ENCODE measurements at regions not wholly inside any gene's neighbourhood (a gene's known extent, or its start where the extent isn't known, plus 50 kb on each side); places are given as distances from the start of the nearest gene placed in this dataset.
A peak's percentile ranks its signal among the peaks of the same experiment; 100 is the strongest.

- no peak for DNase-seq (ENCODE audit: low read depth in 4 of 4, low spot score in 2 of 4)
Measured at GRCh38 chr11:121950160-121950559, 165.9 kb downstream of the BLID start.

- DNase-seq (ENCODE audit: low read depth in 4 of 4, low spot score in 2 of 4): no peak
Measured at GRCh38 chr11:121946514-121946913, 169.5 kb downstream of the BLID start.

- no peak for DNase-seq (ENCODE audit: low read depth in 4 of 4, low spot score in 2 of 4)
Measured at GRCh38 chr11:121944556-121945230, 171.3 kb downstream of the BLID start.

- DNase-seq (ENCODE audit: low read depth in 4 of 4, low spot score in 2 of 4): no peak
Measured at GRCh38 chr11:121938076-121938475, 177.9 kb downstream of the BLID start.

DNA sequence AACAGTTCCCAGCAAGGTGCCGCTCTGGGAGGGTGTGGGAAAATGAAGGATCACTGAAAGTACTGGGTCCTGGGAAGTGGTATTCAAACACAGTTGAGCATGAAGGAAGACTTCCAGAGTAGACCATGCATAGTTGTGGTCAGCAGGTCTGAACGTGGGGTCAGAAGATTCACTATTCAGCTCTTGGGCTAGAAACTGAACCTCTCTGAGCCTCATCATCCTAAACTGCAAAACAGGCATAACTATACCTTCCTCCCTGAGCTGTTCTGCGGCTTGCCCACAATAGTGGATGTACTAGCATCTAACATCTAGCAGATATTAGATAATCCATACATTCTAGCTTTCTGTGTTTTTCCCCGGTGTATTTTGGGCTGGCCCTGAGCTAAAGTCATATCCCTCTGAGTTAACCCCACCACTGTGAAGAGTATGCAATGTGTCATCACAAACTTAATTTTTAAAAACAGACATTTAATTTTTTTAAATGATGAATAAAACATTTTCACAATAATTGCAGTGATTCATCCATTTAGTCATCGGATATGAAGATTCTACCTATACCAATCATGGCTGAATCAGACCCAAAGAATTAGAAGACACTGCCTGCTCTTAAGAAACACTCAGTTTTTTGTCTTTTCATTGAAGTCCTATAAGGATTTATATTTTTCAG lies 179.1 kb downstream of the BLID start:
- DNase-seq (ENCODE audit: low read depth in 4 of 4, low spot score in 2 of 4): no peak

GRCh38 chr11:121936370-121936769 lies 179.6 kb downstream of the BLID start:
- no peak for DNase-seq (ENCODE audit: low read depth in 4 of 4, low spot score in 2 of 4)

DNA sequence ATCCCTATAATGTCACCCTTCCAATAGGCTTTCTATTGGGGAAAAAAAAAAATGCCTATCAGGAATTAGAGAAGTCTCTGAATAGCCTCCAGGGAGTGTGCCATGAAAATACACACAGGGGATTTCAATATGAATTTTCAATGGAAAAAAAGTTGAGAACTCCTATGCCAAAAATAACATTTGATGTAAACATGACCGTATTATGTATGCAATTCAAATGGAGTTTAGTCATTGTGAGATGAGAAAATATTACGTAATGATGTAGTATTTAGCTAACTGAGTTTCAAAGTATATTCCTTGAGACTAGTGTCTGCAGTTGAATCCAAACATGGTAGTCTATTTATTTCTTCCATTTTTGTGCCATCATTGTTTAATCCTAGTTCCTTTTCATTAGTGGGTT lies 182.3 kb downstream of the BLID start:
- DNase-seq (ENCODE audit: low read depth in 4 of 4, low spot score in 2 of 4): no peak

DNA sequence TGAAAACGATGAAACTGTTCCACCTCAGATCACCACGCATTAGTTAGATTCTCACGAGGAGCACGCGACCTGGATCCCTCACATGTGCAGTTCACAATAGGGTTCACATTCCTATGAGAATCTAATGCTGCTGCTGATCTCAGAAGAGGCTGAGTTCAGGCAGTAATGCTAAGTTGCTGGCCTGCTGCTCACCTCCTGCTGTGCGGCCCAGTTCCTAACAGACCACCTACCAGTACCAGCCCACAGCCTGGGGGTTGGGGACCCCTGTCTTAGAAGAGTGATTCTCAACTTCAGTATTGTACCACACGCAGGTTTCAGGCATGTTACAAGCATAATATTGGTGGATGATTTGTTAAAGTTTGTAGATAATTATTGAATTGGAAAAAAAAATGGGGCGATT lies 182.7 kb downstream of the BLID start:
- no peak for DNase-seq (ENCODE audit: low read depth in 4 of 4, low spot score in 2 of 4)

DNA sequence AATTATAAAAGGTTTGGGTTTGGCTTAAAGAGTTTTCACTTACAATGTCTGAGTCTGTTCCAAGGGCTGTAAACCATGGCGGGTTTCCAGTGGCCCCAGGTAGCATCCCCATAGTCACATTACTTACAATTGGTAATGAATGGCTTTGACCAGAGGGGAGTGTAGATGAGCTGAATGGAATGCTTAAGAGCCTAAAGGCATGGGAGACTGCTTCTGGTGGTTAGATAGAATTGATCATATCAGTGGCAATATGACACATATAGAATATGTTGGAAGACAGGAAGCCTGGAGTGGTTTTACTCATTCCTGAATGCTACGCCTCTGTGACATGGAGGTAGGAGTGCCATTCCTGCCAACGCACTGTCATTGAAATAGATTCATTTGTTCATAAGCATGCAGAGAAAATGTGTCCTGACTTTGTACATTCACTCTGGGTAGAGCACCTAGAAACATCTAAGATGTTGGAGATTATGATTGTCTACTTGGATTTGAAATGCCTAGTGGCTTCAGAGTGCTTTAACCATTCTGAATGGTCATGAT lies 183.3 kb downstream of the BLID start:
- no peak for DNase-seq (ENCODE audit: low read depth in 4 of 4, low spot score in 2 of 4)

DNA sequence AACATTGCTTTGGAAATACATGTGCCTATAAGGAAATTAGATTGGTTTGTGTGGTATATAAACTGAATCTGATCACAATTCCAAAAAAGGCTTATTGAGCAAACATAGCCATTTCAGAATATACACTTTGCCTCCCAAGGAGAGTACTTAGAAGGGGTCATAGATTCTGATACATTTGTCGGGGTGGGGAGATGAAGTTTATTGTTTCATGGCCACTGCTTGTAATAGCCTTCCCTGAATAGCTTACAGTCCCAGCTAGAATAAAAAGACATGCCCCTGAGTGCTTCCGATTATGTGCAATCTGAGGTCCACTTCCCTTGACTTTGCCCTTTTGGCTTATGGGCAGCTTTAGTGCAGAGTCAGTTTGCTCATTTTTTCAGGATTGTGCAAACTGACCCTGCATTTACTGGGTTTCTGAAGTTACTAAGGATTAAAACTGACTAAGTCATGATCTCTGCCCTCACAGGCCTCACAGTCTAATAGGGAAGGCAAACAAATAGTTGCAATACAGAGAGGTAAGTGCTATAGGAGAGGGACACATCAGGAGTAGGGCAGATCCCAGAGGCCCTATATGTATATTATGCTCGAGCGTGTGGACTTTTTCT lies 184.2 kb downstream of the BLID start:
- no peak for DNase-seq (ENCODE audit: low read depth in 4 of 4, low spot score in 2 of 4)

GRCh38 chr11:121931121-121931520 lies 184.9 kb downstream of the BLID start:
- no peak for DNase-seq (ENCODE audit: low read depth in 4 of 4, low spot score in 2 of 4)

DNA sequence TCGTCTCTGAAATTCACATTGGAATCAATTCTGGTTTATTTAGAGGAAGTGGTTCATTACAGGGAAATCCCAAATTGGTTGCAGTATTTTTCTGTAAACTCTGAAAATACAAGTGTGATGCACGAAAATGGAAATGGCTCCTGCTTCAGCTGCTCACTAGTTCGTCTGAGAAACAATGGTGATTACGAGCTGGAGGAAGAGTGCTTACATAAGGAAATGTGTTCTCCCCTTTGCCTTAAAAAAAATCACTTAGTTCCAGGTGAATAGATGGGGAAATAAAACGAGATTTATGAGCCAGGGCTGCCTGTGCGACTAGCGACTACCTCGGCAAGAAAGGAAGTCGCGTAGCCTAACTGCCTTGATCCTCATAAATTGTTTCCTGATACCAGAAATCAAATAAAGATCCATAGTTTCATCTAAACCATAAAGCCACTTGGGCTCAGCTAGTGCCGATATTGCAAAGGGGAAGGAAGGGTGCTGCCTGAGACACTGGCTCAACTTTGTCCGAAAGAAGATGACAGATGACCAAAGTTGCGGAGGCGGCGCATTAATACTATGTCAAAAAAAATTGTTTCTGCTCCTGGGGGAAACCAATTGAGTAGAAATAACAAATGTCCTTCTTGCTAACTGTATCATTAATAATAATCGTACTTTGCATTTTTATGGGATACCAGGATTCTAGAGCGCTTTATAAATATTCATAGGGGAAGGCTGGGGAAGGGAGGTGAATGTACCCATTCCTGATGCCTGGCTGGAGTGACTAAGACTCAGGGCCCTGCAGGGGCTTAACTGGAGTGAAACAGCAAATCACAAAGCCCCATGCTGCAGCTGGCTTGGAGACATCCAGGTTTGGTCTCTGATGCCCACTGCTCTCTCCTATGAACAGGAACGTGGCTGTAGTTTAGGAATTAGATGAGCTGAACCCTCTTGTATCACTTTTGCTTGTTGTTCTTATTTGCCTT lies 185.7 kb downstream of the BLID start:
- peak; percentile 64 to 87 (median 74) for DNase-seq (ENCODE audit: low read depth in 4 of 4, low spot score in 2 of 4)

GRCh38 chr11:121929581-121929980 lies 186.4 kb downstream of the BLID start:
- DNase-seq (ENCODE audit: low read depth in 4 of 4, low spot score in 2 of 4): peak; percentile 26 to 79 (median 56)

DNA sequence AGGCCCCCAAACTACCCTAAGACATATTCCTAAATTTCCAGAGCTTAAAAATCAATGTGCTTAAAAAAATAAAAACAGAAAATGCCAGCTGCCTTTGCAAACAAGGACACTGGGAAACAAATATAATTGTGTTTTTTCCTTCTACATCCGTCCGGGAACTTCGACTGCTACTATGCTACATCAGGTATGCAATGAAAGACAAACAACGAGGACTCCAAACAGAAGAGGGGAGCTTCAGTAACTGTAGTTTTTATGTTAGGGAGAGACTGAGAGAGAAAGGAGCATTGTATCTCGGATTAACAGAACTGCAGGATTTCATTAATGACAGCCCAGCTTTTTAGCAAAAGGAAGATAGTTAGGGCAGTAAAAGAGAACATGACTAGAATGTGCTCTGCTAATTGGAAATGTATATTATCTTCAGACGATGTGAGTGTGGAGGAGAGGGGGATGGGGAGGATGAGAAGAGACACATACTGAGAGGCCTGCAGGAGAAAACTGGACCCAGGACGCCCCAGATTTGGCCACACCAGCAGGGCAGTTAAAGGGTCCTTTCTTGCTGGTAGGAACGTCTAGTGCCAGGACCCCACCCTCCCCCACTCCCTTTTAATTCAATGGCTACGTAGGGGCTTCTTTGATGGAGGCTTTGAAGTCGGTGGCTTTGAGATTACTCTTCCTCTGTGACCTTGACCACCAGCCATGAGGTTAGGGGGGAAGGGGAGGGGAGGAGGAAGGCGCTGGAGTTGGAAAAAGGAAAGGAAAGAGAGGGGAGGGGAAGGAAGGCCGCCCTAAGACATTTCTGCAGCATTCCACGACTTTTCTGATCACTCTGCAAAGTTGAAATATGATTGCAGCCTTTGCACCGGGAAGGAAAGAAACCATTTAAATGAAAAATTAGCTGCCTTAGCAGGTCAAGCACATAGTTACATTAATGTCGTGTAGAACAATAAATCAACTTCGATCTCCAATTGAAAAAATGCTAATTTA lies 187.1 kb downstream of the BLID start:
- peak; percentile 23 to 55 (median 37) for DNase-seq (ENCODE audit: low read depth in 4 of 4, low spot score in 2 of 4)

DNA sequence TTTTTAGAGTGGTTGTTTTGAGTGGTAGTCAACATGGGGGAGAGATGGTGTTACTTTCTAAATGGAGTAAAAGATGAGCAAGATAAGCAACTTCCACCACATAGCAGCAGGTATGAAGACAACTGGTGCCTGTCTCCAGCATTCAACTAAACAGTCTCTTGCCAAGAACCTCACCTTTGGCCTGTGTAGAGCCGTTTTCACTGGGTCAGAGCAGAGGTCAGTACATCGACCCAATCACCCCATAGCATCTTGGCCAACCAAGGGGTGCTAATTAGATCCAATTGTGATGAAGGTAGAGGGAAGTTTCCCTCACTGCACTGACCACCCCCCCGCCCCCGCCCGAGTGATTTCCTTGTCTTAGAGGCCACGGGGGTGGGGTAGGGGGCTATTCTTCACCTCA lies 188.2 kb downstream of the BLID start:
- no peak for DNase-seq (ENCODE audit: low read depth in 4 of 4, low spot score in 2 of 4)

DNA sequence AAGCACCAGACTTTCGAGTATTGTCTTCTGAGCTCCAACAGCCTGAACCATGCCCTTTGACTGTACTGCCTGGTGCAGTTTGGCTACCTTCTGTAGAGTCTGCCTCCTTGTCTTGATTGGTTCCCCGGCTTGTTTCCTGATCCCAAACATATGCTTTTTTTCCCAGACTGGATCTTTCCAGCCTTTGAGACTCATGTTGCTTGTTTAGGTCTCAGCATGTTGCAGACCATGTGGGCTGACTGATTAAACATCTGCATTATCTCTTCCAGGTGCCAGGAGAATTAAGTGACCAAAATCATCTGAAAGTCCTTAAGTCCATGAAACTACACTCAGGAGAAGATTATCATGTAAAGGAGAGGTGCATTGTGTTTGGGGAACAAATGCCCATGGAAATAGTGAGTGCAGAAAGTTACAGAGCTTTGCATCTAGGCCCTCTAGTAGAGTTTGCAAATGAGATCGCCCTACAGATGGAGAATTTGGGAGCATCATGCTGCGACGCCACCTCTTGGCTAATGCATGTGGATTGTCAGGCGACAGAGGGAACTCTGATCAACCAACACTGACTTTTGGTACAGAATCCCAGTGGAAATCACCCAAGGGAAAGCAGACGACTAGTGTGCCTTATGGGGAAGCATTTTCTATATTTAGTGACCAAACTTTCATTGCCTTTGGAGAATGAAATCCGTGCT lies 188.8 kb downstream of the BLID start:
- no peak for DNase-seq (ENCODE audit: low read depth in 4 of 4, low spot score in 2 of 4)

DNA sequence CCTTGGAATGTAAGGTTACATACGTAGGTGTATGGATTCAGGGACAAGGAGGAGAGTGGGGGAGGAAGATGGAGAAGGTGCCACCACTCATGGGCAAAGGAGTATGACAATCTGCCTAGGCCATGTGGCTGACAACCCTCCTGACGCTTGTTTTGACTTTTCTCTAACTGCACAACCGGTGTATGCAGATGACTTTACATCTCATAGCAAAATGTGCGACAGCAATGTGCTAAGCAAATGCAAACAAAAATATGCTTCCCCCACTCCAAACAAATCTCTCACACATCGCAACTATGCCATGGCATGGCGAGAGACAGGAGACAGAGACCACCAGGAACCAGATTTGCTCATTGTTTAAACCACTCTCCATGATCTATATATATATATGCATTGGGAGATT lies 191.8 kb downstream of the BLID start:
- no peak for DNase-seq (ENCODE audit: low read depth in 4 of 4, low spot score in 2 of 4)

DNA sequence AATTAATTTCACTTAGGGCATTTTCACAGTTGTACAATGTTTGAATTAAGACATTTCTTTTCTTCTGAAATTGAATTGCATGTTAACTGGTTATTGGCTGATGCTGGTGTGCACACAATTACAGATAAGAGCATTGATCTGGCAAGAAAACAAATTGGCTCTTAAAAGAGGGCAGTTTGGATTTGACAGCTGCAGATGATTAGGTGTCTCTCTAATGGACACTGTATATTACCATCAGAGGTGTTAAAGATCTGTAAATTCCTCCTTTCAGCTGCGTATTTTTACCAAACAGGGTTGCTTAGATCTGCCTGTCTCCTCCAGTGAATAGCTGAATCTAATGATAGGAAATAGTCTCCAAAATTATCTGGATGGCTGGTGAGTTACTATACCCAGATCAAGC lies 198.5 kb downstream of the BLID start:
- DNase-seq (ENCODE audit: low read depth in 4 of 4, low spot score in 2 of 4): no peak

DNA sequence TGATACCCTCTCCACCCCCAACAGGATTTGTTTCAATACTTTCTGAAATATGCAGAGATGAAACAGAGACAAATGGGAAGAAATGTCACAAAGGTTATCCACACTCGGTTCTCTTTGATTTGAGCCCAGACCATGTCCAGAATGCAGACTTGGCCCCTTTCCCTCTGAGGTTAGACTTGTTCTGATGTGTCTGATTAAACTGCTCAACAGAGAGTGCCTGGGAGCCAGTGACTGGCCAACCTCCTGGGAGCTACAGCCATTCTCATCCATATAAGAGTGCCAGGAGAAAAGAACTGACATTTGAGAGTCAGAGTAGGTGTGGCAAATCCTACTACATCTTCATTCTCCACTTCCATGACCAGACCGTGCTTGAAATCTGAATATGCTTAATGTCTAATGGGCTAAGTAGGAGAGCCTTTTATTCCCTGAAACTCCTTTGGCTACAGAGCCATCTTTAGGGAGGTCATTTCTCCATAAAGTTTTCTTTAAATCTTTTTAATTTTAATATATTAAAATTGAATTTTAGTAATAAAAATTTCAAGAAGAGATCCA lies 201.4 kb downstream of the BLID start:
- DNase-seq (ENCODE audit: low read depth in 4 of 4, low spot score in 2 of 4): no peak

Data from left renal cortex interstitium (tissue), 4 donors.